ENCODE measurements at regions not wholly inside any gene's neighbourhood (a gene's known extent, or its start where the extent isn't known, plus 50 kb on each side); places are given as distances from the start of the nearest gene placed in this dataset.

DNA sequence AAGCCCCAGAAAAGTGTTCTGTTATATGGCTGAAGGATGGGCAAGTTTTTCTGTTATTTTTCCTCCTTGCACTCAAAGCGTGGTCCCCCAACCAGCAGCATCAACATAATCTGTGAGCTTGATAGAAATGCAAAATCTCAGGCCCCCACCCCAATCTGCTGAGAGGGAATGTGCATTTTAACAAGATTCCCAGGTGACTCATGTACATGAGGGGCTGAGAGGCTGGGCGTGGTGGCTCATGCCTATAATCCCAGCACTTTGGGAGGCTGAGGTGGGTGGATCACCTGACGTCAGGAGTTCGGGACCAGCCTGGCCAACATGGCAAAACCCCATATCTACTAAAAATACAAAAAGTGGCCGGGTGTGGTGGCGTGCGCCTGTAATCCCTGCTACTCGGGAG, 326.8 kb upstream of the PODXL start:
- TF ChIP-seq, protein P1, sequence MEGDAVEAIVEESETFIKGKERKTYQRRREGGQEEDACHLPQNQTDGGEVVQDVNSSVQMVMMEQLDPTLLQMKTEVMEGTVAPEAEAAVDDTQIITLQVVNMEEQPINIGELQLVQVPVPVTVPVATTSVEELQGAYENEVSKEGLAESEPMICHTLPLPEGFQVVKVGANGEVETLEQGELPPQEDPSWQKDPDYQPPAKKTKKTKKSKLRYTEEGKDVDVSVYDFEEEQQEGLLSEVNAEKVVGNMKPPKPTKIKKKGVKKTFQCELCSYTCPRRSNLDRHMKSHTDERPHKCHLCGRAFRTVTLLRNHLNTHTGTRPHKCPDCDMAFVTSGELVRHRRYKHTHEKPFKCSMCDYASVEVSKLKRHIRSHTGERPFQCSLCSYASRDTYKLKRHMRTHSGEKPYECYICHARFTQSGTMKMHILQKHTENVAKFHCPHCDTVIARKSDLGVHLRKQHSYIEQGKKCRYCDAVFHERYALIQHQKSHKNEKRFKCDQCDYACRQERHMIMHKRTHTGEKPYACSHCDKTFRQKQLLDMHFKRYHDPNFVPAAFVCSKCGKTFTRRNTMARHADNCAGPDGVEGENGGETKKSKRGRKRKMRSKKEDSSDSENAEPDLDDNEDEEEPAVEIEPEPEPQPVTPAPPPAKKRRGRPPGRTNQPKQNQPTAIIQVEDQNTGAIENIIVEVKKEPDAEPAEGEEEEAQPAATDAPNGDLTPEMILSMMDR (conservative IDR thresholded peaks at IDR 0.05; ENCODE audit: low read depth, low read length), result no peak
- TF ChIP-seq EZH2 (IDR thresholded peaks at IDR 0.05; ENCODE audit: borderline replicate concordance, low read depth, low read length, poor library complexity, severe bottlenecking), result no peak

All from A673 (cell line).